Mesodermal cell (in vitro differentiated cells): ENCODE measurements at regions not wholly inside any gene's neighbourhood (a gene's known extent, or its start where the extent isn't known, plus 50 kb on each side); places are given as distances from the start of the nearest gene placed in this dataset.

ENCODE experiments used
- H3K27ac ChIP-seq: 2 replicates; pipeline ENCODE4 v1.7.0; 2013; ENCODE audit warnings: mild to moderate bottlenecking, low read depth, low read length, moderate library complexity; ENCODE audit not compliant: severe bottlenecking
- H3K36me3 ChIP-seq: 2 replicates; pipeline ENCODE4 v1.7.1; 2013; ENCODE audit warnings: mild to moderate bottlenecking, low read length, moderate library complexity; ENCODE audit not compliant: control insufficient read depth, insufficient read depth
- H3K4me1 ChIP-seq: one replicate; pipeline ENCODE4 v1.7.1; 2013; ENCODE audit warnings: mild to moderate bottlenecking, low read length; ENCODE audit not compliant: insufficient read depth, control insufficient read depth, poor library complexity, severe bottlenecking
- H3K4me3 ChIP-seq: 2 replicates; pipeline ENCODE4 v1.7.0; 2013; ENCODE audit warnings: low read length, control low read depth, mild to moderate bottlenecking; ENCODE audit not compliant: insufficient read depth, poor library complexity, severe bottlenecking; ENCODE audit errors: extremely low read depth
- H3K9me3 ChIP-seq: 2 replicates; pipeline ENCODE4 v1.7.1; 2013; ENCODE audit warnings: mild to moderate bottlenecking, low read length, moderate library complexity; ENCODE audit not compliant: control insufficient read depth
- WGBS, 2 experiments: methylation state at CpG; one replicate each; pipeline ENCODE4 v1.1.5; 2013; ENCODE audit warnings: missing lambda C conversion rate in 2 of 2; ENCODE audit not compliant: insufficient coverage in 2 of 2; 5-methylcytosine and 5-hydroxymethylcytosine counted together

- Histone ChIP-seq H3K4me1 (no peaks in the 10 kb centered on the region), H3K4me3 (no peak overlapping the region), H3K27ac (no peak overlapping the region), H3K36me3 (no peaks in the 10 kb centered on the region), H3K9me3 (no peaks in the 10 kb centered on the region)
- WGBS, 2 experiments: 67 to 100% methylated on average over 1 of the region's 1 CpG
Observed at GRCh38 chr12:92530706-92531105, 172.1 kb upstream of the PLEKHG7 start.

GRCh38 chr12:92529944-92530343 lies 172.8 kb upstream of the PLEKHG7 start:
- Histone ChIP-seq H3K9me3 (no peaks in the 10 kb centered on the region), H3K4me3 (no peak overlapping the region), H3K27ac (no peak overlapping the region), H3K36me3 (no peaks in the 10 kb centered on the region), H3K4me1 (no peaks in the 10 kb centered on the region)

GRCh38 chr12:92528586-92528985 lies 174.2 kb upstream of the PLEKHG7 start:
- Histone ChIP-seq H3K36me3 (no peaks in the 10 kb centered on the region), H3K9me3 (no peaks in the 10 kb centered on the region), H3K27ac (no peak overlapping the region), H3K4me1 (no peaks in the 10 kb centered on the region), H3K4me3 (no peak overlapping the region)
- WGBS, 2 experiments: no CpG with 5 or more reads among the region's 3 CpGs

GRCh38 chr12:92528097-92528496 lies 174.7 kb upstream of the PLEKHG7 start:
- no peaks in the 10 kb centered on the region for H3K9me3 ChIP-seq
- no peak overlapping the region for H3K4me3 ChIP-seq
- no peak overlapping the region for H3K27ac ChIP-seq
- 81% methylated on average over 2 of the region's 2 CpGs; no CpG with 5 or more reads in 1 of the 2 experiments for WGBS, 2 experiments
- no peaks in the 10 kb centered on the region for H3K4me1 ChIP-seq
- H3K36me3 ChIP-seq: no peaks in the 10 kb centered on the region

DNA sequence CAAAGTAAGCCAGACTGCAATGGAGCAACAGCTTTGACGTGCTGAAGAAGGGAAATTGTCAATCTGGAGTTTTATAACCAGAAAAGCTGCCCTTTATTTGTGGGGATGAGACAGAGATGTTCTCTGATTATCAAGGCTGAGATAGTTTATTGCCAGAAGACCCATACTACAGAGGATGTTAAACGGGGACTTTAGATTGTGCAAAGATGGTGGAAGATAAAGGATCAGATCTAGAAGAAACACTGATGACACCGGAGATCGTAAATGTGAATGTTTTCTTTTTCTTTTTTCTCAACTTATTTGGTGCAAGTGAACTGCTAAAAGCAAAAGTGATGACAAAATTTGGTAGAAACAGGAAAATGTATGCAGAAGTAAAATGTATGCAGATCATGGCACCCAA lies 178.3 kb upstream of the PLEKHG7 start:
- Histone ChIP-seq H3K36me3 (no peaks in the 10 kb centered on the region), H3K9me3 (no peaks in the 10 kb centered on the region)

GRCh38 chr12:92520511-92520910 lies 182.3 kb upstream of the PLEKHG7 start:
- no peaks in the 10 kb centered on the region for H3K9me3 ChIP-seq
- H3K36me3 ChIP-seq: no peaks in the 10 kb centered on the region
- H3K27ac ChIP-seq: no peak overlapping the region
- no peaks in the 10 kb centered on the region for H3K4me1 ChIP-seq
- H3K4me3 ChIP-seq: no peak overlapping the region

More for the DNA sequence above, 178.3 kb upstream of the PLEKHG7 start:
- Histone ChIP-seq H3K27ac (no peak overlapping the region), H3K4me1 (no peaks in the 10 kb centered on the region), H3K4me3 (no peak overlapping the region)
- 96 to 100% methylated on average over 3 to 4 of the region's 4 CpGs for WGBS, 2 experiments

GRCh38 chr12:92519284-92519683 lies 183.5 kb upstream of the PLEKHG7 start:
- Histone ChIP-seq H3K36me3 (no peaks in the 10 kb centered on the region), H3K4me3 (no peak overlapping the region), H3K27ac (no peak overlapping the region), H3K4me1 (no peaks in the 10 kb centered on the region), H3K9me3 (no peaks in the 10 kb centered on the region)
- 86% methylated on average over 1 of the region's 1 CpG; no CpG with 5 or more reads in 1 of the 2 experiments for WGBS, 2 experiments

GRCh38 chr12:92518071-92518470 lies 184.7 kb upstream of the PLEKHG7 start:
- WGBS, 2 experiments: 100% methylated on average over 1 of the region's 4 CpGs; no CpG with 5 or more reads in 1 of the 2 experiments
- H3K27ac ChIP-seq: no peak overlapping the region

DNA sequence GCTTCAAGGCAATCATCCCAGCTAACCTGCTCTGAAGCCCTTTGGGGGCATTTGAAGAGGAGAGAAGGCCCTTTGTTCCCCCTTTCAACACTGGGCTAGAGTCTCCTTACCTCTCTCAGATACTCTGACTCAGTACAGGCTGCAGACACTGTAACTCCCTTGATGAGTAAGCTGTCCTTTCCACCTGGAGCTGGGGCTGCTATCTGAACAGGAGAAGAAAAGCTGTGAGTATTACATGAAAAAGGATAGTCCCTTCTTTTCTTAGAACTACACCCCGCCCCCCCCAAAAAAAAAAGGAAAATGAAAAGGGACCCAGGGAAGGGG lies 186.6 kb upstream of the PLEKHG7 start:
- no peaks in the 10 kb centered on the region for H3K4me1 ChIP-seq
- no peaks in the 10 kb centered on the region for H3K36me3 ChIP-seq
- no peak overlapping the region for H3K4me3 ChIP-seq
- no peaks in the 10 kb centered on the region for H3K9me3 ChIP-seq
- H3K27ac ChIP-seq: no peak overlapping the region
- no CpG with 5 or more reads among the region's 1 CpG for WGBS, 2 experiments

More at GRCh38 chr12:92518071-92518470, 184.7 kb upstream of the PLEKHG7 start:
- Histone ChIP-seq H3K9me3 (no peaks in the 10 kb centered on the region), H3K36me3 (no peaks in the 10 kb centered on the region), H3K4me1 (no peaks in the 10 kb centered on the region), H3K4me3 (no peak overlapping the region)

DNA sequence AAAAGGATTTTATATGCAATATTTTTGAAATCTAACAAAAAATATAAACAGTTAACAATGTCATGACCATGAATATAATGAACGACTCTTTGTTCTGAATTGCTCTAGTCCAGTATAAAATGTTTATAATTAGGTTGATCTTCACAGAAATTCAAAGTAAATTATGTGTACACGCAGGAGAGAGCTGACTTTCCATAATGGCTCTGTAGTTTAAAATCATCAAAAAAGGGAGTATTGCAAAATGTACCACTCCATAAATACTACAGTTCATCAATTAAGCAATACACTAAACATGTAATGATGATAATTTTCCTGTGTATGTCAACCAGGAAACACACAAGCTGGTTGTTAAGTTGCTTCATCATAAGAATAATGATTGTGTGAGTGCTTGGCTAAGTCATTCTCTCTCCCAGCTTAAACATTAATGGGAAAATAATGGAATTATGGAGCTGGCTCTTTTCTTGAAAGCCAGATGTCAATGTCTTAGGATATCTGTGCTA lies 189.5 kb upstream of the PLEKHG7 start:
- no CpG with 5 or more reads among the region's 2 CpGs for WGBS, 2 experiments
- H3K4me1 ChIP-seq: no peaks in the 10 kb centered on the region
- no peak overlapping the region for H3K4me3 ChIP-seq
- no peaks in the 10 kb centered on the region for H3K9me3 ChIP-seq
- no peak overlapping the region for H3K27ac ChIP-seq
- H3K36me3 ChIP-seq: no peaks in the 10 kb centered on the region

DNA sequence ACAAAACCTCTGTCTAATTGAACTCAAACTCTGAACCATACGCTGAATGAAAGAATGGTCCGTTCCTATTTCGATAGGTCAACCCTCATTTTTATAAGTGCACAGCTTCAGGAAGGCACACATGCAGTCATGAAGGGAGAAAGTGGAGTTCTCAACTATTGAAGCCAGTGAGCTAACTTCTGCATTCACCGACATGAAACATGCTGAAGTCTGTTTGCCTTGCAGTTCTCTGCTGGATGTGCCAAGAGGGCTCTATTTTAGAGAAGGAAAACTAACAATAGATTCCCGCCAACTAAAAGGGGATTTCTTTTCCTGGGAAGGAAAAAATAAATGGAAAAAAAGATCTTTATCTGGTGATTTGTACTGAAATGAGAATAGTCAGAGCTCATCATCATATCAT lies 191.0 kb upstream of the PLEKHG7 start:
- Histone ChIP-seq H3K36me3 (no peaks in the 10 kb centered on the region), H3K27ac (no peak overlapping the region), H3K4me1 (no peaks in the 10 kb centered on the region), H3K9me3 (no peaks in the 10 kb centered on the region), H3K4me3 (no peak overlapping the region)
- WGBS, 2 experiments: 95 to 100% methylated on average over 2 to 4 of the region's 5 CpGs
